GM12878 (cell line): ENCODE measurements at regions not wholly inside any gene's neighbourhood (a gene's known extent, or its start where the extent isn't known, plus 50 kb on each side); places are given as distances from the start of the nearest gene placed in this dataset.

Experiments
- CHD2 ChIP-seq: IDR thresholded peaks from 2 replicates; pipeline ENCODE4 v1.6.1; 2011; ENCODE audit warnings: low read depth, low read length, improper control_type of control experiment, borderline replicate concordance
- HDAC2 ChIP-seq: fragments of 200-600 bp; sonication (generic); IDR thresholded peaks from 2 replicates; pipeline ENCODE4 v1.6.1; 2017
- HDAC6 ChIP-seq: fragments of 200-600 bp; sonication (generic); IDR thresholded peaks from one replicate; pipeline ENCODE4 v1.8.0; 2017; ENCODE audit warnings: antibody characterized with exemption; ENCODE audit not compliant: unreplicated experiment
- MXI1 ChIP-seq: fragments of 150-350 bp; IDR thresholded peaks from 2 replicates; pipeline ENCODE4 v1.6.1; 2011; ENCODE audit warnings: low read depth, mild to moderate bottlenecking, inconsistent platforms, low read length, improper control_type of control experiment
- NRF1 ChIP-seq: conservative IDR thresholded peaks from 2 replicates; pipeline ENCODE4 v1.6.1; 2011; ENCODE audit warnings: mild to moderate bottlenecking, low read depth, low read length, improper control_type of control experiment
- POLR2AphosphoS5 ChIP-seq: IDR thresholded peaks from 2 replicates; pipeline ENCODE4 v1.6.1; 2011; ENCODE audit warnings: mild to moderate bottlenecking, low read length, inconsistent platforms
- SMARCA5 ChIP-seq: fragments of 450-650 bp; IDR thresholded peaks from 2 replicates; pipeline ENCODE4 v1.6.1; 2017; ENCODE audit warnings: mild to moderate bottlenecking
- SMC3 ChIP-seq: IDR thresholded peaks from 2 replicates; pipeline ENCODE4 v1.6.1; 2011; ENCODE audit warnings: low read length, improper control_type of control experiment, borderline replicate concordance
- TBL1XR1 ChIP-seq: IDR thresholded peaks from 2 replicates; pipeline ENCODE4 v1.6.1; 2012; ENCODE audit warnings: low read depth, low read length, improper control_type of control experiment
- TCF7 ChIP-seq: IDR thresholded peaks from 2 replicates; pipeline ENCODE4 v1.6.1; 2014; ENCODE audit warnings: antibody characterized with exemption, borderline replicate concordance
- WRNIP1 ChIP-seq: IDR thresholded peaks from 2 replicates; pipeline ENCODE4 v1.6.1; 2011; ENCODE audit warnings: low read depth, low read length, improper control_type of control experiment, borderline replicate concordance
- TF ChIP-seq, protein P1 (sequence below): fragments of 450-650 bp; IDR thresholded peaks from 2 replicates; pipeline ENCODE4 v1.6.1; 2018; ENCODE audit warnings: mild to moderate bottlenecking, low read depth, moderate library complexity; ENCODE audit not compliant: partially characterized antibody
- TF ChIP-seq, protein P2 (sequence below), 3 experiments: IDR thresholded peaks in 2 of 3; conservative IDR thresholded peaks in 1 of 3; 2 replicates each; pipeline ENCODE4 v1.5.1; 2011; ENCODE audit warnings: low read depth in 3 of 3, low read length in 3 of 3, mild to moderate bottlenecking in 3 of 3, control low read depth in 2 of 3, moderate library complexity in 2 of 3, inconsistent platforms in 1 of 3, mixed read lengths in 1 of 3; ENCODE audit not compliant: control insufficient read depth in 2 of 3, insufficient read depth in 1 of 3; ENCODE audit errors: extremely low read depth in 1 of 3
- TF ChIP-seq, protein P3 (sequence below): fragments of 450-650 bp; formaldehyde crosslinking; IDR thresholded peaks from 2 replicates; pipeline ENCODE4 v1.5.0; 2022; ENCODE audit warnings: mild to moderate bottlenecking, missing genetic modification characterization

DNA sequence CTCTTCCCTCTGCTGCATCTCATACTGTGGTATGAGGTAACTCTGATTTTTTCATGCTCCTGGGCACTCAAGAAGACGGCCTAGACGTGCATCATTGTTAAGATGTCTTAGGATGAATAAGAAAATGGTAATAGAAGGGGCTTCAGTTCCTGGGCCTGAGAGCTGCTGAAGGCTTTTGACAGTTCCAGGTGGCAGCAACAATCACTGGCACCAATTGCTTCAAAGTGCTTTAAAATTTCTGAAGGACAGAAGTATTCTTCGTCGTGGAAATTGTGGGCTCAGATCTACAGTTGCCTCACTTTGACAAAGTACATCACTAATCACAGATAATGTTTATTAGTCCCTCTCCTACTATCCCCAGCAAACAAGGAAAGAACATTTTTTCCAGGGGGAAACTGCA, 536.6 kb upstream of the CAMK1G start:
- TF ChIP-seq CHD2 (no peak), TBL1XR1 (no peak), MXI1 (no peak), TCF7 (no peak), WRNIP1 (no peak), SMC3 (no peak), NRF1 (no peak), HDAC2 (no peak), POLR2AphosphoS5 (no peak), HDAC6 (no peak), SMARCA5 (no peak)
- TF ChIP-seq, protein P1, sequence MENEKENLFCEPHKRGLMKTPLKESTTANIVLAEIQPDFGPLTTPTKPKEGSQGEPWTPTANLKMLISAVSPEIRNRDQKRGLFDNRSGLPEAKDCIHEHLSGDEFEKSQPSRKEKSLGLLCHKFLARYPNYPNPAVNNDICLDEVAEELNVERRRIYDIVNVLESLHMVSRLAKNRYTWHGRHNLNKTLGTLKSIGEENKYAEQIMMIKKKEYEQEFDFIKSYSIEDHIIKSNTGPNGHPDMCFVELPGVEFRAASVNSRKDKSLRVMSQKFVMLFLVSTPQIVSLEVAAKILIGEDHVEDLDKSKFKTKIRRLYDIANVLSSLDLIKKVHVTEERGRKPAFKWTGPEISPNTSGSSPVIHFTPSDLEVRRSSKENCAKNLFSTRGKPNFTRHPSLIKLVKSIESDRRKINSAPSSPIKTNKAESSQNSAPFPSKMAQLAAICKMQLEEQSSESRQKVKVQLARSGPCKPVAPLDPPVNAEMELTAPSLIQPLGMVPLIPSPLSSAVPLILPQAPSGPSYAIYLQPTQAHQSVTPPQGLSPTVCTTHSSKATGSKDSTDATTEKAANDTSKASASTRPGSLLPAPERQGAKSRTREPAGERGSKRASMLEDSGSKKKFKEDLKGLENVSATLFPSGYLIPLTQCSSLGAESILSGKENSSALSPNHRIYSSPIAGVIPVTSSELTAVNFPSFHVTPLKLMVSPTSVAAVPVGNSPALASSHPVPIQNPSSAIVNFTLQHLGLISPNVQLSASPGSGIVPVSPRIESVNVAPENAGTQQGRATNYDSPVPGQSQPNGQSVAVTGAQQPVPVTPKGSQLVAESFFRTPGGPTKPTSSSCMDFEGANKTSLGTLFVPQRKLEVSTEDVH = no peak
- TF ChIP-seq, protein P2, sequence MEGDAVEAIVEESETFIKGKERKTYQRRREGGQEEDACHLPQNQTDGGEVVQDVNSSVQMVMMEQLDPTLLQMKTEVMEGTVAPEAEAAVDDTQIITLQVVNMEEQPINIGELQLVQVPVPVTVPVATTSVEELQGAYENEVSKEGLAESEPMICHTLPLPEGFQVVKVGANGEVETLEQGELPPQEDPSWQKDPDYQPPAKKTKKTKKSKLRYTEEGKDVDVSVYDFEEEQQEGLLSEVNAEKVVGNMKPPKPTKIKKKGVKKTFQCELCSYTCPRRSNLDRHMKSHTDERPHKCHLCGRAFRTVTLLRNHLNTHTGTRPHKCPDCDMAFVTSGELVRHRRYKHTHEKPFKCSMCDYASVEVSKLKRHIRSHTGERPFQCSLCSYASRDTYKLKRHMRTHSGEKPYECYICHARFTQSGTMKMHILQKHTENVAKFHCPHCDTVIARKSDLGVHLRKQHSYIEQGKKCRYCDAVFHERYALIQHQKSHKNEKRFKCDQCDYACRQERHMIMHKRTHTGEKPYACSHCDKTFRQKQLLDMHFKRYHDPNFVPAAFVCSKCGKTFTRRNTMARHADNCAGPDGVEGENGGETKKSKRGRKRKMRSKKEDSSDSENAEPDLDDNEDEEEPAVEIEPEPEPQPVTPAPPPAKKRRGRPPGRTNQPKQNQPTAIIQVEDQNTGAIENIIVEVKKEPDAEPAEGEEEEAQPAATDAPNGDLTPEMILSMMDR (IDR thresholded peaks at IDR 0.05 in 2 of 3, conservative IDR thresholded peaks at IDR 0.05 in 1 of 3; ENCODE audit: control insufficient read depth in 2 of 3, extremely low read depth in 1 of 3, insufficient read depth in 1 of 3, low read depth in 3 of 3, low read length in 3 of 3) = no peak
- TF ChIP-seq, protein P3, sequence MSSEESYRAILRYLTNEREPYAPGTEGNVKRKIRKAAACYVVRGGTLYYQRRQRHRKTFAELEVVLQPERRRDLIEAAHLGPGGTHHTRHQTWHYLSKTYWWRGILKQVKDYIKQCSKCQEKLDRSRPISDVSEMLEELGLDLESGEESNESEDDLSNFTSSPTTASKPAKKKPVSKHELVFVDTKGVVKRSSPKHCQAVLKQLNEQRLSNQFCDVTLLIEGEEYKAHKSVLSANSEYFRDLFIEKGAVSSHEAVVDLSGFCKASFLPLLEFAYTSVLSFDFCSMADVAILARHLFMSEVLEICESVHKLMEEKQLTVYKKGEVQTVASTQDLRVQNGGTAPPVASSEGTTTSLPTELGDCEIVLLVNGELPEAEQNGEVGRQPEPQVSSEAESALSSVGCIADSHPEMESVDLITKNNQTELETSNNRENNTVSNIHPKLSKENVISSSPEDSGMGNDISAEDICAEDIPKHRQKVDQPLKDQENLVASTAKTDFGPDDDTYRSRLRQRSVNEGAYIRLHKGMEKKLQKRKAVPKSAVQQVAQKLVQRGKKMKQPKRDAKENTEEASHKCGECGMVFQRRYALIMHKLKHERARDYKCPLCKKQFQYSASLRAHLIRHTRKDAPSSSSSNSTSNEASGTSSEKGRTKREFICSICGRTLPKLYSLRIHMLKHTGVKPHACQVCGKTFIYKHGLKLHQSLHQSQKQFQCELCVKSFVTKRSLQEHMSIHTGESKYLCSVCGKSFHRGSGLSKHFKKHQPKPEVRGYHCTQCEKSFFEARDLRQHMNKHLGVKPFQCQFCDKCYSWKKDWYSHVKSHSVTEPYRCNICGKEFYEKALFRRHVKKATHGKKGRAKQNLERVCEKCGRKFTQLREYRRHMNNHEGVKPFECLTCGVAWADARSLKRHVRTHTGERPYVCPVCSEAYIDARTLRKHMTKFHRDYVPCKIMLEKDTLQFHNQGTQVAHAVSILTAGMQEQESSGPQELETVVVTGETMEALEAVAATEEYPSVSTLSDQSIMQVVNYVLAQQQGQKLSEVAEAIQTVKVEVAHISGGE (CRISPR knock-in tag) = no peak
